Activated T-cell treated with anti-CD3 and anti-CD28 coated beads, Interleukin-2, amount 50 U/mL, for 24 hours (primary cell): ENCODE measurements at regions not wholly inside any gene's neighbourhood (a gene's known extent, or its start where the extent isn't known, plus 50 kb on each side); places are given as distances from the start of the nearest gene placed in this dataset.

Experiments
- DNase-seq: peaks from one replicate; pipeline ENCODE4 v3.0.0-alpha.2; 2020
- H3K27ac Mint-ChIP-seq: 2 replicates; pipeline ENCODE4 v1.8.0; 2020; ENCODE audit warnings: mild to moderate bottlenecking, mixed read lengths
- H3K27me3 Mint-ChIP-seq: 2 replicates; pipeline ENCODE4 v1.8.0; 2020; ENCODE audit warnings: mixed read lengths
- H3K36me3 Mint-ChIP-seq: 2 replicates; pipeline ENCODE4 v1.8.0; 2020; ENCODE audit warnings: low read depth, mixed read lengths
- H3K4me1 Mint-ChIP-seq: 2 replicates; pipeline ENCODE4 v1.8.0; 2020; ENCODE audit warnings: low read depth, mixed read lengths
- H3K4me3 Mint-ChIP-seq: 2 replicates; pipeline ENCODE4 v1.8.0; 2020; ENCODE audit warnings: mild to moderate bottlenecking, moderate library complexity, mixed read lengths
- H3K9me3 Mint-ChIP-seq: 2 replicates; pipeline ENCODE4 v1.8.0; 2020; ENCODE audit warnings: mixed read lengths

DNA sequence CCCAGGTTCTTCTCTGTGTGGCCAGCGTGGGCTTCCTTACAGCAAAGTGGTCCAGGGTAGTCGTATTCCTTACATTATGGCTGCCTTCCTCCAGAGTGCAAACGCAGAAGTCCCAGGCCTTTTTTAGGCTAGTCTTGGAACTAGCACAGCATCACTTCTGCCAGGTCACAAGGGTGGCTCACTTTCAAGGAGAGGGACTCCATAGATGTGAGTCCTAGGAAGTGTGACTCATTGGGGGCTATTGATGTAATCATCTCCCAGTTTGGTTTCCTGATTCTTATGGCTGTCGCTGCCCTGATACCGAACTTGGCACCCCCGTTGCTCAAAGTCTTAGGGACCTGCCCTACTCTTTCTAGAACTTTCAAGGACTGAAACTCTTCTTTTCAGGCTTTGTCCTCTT lies 140.0 kb downstream of the DCK start:
- DNase-seq, result no peak
- Mint-ChIP-seq H3K4me3 (no peak overlapping the region), H3K27ac (no peak overlapping the region), H3K27me3 (no peaks in the 10 kb centered on the region), H3K36me3 (no peaks in the 10 kb centered on the region), H3K9me3 (no peaks in the 10 kb centered on the region), H3K4me1 (no peaks in the 10 kb centered on the region)

DNA sequence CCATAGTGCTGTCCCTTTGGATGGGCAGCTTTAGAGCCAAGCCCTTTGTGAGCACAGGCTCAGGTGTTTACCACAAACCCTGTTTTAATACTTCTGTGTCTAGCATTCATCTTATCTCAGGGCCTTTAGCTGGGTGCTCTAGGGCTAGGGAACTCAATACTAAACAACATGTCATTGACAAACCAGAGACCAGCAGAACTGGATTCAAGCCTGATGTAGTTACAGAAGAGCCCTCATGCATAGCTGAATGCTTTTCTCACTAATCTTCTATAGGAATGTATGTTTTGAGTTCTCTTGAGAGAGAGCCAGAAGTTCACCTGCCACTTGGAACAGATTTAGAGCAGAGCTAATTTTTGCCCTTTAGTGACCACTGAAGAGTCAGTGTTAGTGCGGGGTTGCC lies 142.6 kb downstream of the DCK start:
- peaks cover under 1% of the 10 kb centered on the region for H3K4me1 Mint-ChIP-seq
- no peak overlapping the region for H3K4me3 Mint-ChIP-seq
- no peak overlapping the region for H3K27ac Mint-ChIP-seq
- no peaks in the 10 kb centered on the region for H3K36me3 Mint-ChIP-seq
- no peaks in the 10 kb centered on the region for H3K27me3 Mint-ChIP-seq
- DNase-seq, result no peak
- H3K9me3 Mint-ChIP-seq, result no peaks in the 10 kb centered on the region

DNA sequence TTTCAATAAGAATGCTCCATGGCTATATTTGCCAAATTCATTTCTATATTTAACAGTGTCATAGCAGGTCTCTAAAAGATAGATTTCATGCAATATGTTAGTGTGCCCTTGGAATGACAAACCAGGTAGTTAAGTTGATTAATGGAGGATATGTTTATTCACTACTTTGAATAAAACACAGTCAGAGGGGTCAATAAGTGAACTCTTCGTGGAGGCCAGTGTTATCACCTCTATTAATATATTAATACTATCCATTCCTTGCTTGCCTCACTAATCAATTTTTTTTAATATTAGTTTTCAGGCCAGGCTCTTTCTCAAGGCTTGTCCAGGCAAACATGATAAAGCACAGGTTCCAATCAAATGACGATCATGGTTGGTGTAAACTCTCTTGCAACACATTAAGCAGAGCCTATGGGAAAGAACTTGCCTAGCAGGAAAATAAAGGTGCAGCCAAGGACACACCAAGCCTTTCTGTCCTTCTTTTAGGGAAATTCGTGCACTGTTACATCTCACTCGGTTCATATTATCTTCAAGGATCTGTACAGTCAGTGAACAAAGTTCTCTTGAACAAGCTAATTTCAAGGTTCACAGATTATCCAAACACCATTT lies 144.7 kb downstream of the DCK start:
- Mint-ChIP-seq H3K4me1 (peaks cover 4% of the 10 kb centered on the region), H3K27me3 (no peaks in the 10 kb centered on the region), H3K27ac (no peak overlapping the region), H3K9me3 (no peaks in the 10 kb centered on the region), H3K36me3 (no peaks in the 10 kb centered on the region), H3K4me3 (no peak overlapping the region)
- DNase-seq, result no peak

DNA sequence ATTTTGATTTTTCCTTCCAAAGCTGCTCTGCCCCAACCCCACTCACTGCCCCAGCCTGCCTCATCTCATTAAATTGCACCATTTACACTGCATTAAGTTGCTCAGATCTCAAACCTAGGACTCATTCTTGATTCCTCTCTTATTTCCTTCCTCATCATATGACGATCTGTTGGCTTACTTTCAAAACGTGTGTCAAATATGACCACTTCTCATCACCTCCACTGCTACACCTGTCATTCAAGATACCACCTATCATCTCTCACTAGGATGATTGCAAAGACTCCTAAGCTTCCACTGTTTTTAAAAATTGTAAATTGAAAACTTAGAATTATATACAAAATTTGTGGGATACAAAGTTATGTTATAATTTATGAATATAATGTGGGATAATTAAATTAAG lies 147.1 kb downstream of the DCK start:
- Mint-ChIP-seq H3K9me3 (no peaks in the 10 kb centered on the region), H3K27ac (no peak overlapping the region), H3K4me1 (peaks cover 4% of the 10 kb centered on the region), H3K4me3 (no peak overlapping the region), H3K27me3 (no peaks in the 10 kb centered on the region), H3K36me3 (no peaks in the 10 kb centered on the region)
- DNase-seq, result no peak

DNA sequence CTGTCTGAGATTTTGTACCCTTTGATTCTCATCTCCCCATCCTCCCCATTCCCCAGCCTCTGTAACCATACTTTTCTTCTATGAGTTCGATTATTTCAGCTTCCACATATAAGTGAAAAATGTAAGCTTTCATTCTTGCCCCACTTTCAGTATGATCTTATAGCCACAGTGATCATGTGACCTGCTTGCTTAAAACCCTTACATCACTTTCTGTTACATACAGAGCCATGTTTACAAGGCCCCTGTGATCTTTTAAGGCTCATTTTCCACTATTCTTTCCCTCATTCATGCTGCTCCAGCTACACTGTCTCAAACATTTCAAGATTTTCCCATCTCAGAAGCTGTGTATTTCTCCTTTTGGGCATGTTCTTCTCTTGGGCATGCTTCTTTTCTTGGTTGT lies 147.7 kb downstream of the DCK start:
- H3K4me3 Mint-ChIP-seq, result no peak overlapping the region
- no peaks in the 10 kb centered on the region for H3K36me3 Mint-ChIP-seq
- H3K27ac Mint-ChIP-seq, result no peak overlapping the region
- DNase-seq, result no peak
- peaks cover 4% of the 10 kb centered on the region for H3K4me1 Mint-ChIP-seq
- H3K9me3 Mint-ChIP-seq, result no peaks in the 10 kb centered on the region
- H3K27me3 Mint-ChIP-seq, result no peaks in the 10 kb centered on the region

DNA sequence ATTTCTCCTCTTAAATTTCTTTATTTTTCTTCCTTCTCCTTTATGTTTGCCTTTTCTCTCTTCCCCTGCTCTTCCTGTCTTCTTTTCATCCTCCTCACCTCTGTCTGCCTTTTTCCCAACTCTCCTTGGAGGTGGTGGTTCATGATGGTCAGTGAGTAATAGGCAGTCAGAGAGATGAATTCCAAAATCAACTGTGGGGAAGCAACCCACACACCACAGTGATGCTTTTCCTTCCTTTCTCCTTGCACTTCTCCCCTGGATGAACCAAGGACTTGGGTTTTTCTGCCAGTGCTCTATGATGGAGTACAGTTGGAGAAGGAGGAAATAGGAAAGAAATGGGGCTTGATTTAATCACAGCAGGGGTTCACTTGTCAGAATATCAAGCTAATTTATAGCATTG lies 153.8 kb downstream of the DCK start:
- no peak overlapping the region for H3K27ac Mint-ChIP-seq
- no peaks in the 10 kb centered on the region for H3K36me3 Mint-ChIP-seq
- no peaks in the 10 kb centered on the region for H3K27me3 Mint-ChIP-seq
- H3K4me3 Mint-ChIP-seq, result no peak overlapping the region
- H3K4me1 Mint-ChIP-seq, result no peaks in the 10 kb centered on the region
- H3K9me3 Mint-ChIP-seq, result no peaks in the 10 kb centered on the region
- no peak for DNase-seq

DNA sequence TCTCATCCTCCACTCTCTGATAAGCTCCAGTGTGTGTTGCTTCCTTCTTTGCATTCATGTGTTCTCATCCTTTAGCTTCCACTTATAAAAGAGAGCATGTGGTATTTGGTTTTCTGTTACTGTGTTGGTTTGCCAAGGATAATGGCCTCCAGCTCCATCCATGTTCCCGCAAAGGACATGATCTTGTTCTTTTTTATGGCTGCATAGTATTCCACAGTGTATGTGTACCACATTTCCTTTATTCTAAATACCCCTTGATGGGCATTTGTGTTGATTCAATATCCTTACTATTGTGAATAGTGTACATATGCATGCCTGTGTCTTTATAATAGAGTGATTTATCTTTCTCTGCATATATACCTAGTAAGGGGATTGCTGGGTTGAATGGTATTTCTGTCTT lies 155.1 kb downstream of the DCK start:
- no peak for DNase-seq
- Mint-ChIP-seq H3K9me3 (no peaks in the 10 kb centered on the region), H3K27ac (no peak overlapping the region), H3K36me3 (no peaks in the 10 kb centered on the region), H3K4me3 (no peak overlapping the region), H3K4me1 (no peaks in the 10 kb centered on the region), H3K27me3 (no peaks in the 10 kb centered on the region)

DNA sequence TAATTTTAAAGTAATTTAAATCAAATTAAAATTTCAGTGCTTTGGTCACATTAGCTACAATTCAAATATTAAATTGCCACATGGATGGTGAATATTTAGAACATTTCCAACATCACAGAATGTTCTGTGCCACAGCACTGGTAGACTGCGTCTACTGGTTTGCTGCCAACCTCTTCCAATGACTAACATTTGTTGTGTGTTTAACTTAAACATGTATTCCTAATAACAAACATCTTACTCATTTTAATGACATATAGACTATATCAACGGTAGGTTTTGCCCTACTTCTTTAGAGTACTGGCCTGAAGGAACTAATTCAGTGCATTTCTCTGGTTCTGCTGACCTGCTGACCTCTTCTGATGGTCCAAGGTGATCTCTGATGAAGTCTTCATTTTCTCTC lies 157.6 kb downstream of the DCK start:
- Mint-ChIP-seq H3K36me3 (no peaks in the 10 kb centered on the region), H3K4me1 (no peaks in the 10 kb centered on the region), H3K27ac (no peak overlapping the region), H3K9me3 (no peaks in the 10 kb centered on the region), H3K27me3 (no peaks in the 10 kb centered on the region), H3K4me3 (no peak overlapping the region)
- no peak for DNase-seq

DNA sequence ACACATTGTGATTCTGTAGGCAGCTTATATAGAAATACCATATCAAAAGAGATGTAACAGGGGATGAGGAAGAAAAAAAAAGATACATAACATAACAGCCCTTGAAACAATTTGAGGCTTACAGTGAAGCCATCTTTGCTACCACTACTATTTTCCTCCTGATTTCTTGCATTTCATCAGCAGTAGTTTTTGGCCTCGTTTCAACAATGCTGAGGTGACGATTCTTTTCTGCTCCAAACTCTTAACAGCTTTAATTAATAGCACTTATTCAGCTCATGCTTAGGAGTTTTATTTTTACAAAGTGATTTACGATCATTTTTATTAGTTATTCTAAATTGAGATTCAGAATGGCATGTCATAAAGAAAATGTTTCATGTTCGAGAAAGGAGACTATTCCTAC lies 163.2 kb downstream of the DCK start:
- no peak overlapping the region for H3K4me3 Mint-ChIP-seq

DNA sequence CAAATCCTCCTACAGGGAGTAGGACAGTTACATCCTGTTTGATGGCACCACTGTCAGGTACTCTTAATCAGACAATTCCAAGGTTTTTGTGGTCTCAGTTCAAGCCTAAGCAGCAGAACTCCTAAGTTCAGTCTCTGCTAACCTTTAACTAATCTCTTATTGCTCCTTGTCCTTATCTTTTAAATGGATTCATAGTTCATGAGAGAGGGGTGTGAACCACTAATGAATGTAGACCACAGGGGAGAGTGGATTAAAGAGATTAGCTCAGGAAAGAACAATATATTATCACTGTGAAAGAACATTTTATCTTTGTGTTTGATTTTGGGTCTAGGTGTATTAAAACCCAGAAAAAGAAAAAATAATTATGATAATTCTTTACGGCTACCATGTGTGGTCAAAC lies 168.9 kb downstream of the DCK start:
- Mint-ChIP-seq H3K9me3 (no peaks in the 10 kb centered on the region), H3K36me3 (no peaks in the 10 kb centered on the region), H3K4me1 (no peaks in the 10 kb centered on the region), H3K4me3 (no peak overlapping the region), H3K27me3 (peaks cover 13% of the 10 kb centered on the region), H3K27ac (no peak overlapping the region)
- DNase-seq, result no peak

More for the DNA sequence above, 163.2 kb downstream of the DCK start:
- Mint-ChIP-seq H3K9me3 (no peaks in the 10 kb centered on the region), H3K36me3 (no peaks in the 10 kb centered on the region), H3K27ac (no peak overlapping the region), H3K27me3 (peaks cover 9% of the 10 kb centered on the region), H3K4me1 (no peaks in the 10 kb centered on the region)
- no peak for DNase-seq

DNA sequence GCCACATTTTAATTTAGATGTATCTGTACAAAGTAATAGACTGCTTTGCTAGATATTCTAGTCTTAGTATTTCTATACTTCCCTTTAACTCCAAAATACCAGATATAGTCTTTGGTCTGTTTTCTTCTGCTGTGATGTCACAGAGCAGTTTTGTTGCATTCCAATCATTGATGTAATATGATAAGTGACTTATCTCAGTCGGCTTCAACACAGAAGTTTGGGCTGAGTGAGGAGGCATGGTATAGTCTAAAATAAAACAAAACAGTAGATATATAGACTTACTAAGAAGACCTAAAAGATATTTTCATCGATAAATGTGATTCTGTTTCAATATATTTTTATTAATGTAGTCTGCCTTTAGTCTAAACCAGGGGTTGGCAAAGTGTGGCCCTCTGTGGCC lies 169.9 kb downstream of the DCK start:
- Mint-ChIP-seq H3K9me3 (no peaks in the 10 kb centered on the region), H3K27ac (no peak overlapping the region), H3K36me3 (no peaks in the 10 kb centered on the region)

DNA sequence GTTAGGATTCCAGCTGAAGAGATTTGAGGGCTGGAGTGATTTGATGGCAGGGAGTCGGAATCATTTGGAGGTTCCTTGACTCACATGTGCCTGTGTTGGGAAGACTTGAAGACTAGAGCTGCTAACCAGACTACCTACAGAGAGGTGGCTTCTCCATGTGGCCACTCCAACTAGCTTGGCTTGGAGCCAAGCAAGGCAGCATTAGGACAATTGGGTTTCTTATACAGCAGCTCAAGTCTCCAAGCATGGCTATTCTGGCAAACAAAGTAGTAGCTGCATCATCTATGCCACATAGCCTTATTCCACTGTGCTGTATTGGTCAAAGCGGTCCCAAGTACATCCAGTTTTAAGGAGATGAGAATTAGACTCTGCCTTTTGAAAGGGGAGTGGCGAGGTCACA lies 171.7 kb upstream of the SLC4A4 start:
- Mint-ChIP-seq H3K36me3 (no peaks in the 10 kb centered on the region), H3K9me3 (no peaks in the 10 kb centered on the region), H3K27ac (no peak overlapping the region), H3K4me3 (no peak overlapping the region), H3K4me1 (no peaks in the 10 kb centered on the region), H3K27me3 (peaks cover 4% of the 10 kb centered on the region)
- DNase-seq, result no peak

More for the DNA sequence above, 169.9 kb downstream of the DCK start:
- H3K4me1 Mint-ChIP-seq, result no peaks in the 10 kb centered on the region
- H3K27me3 Mint-ChIP-seq, result peaks cover 13% of the 10 kb centered on the region
- no peak overlapping the region for H3K4me3 Mint-ChIP-seq
- no peak for DNase-seq

DNA sequence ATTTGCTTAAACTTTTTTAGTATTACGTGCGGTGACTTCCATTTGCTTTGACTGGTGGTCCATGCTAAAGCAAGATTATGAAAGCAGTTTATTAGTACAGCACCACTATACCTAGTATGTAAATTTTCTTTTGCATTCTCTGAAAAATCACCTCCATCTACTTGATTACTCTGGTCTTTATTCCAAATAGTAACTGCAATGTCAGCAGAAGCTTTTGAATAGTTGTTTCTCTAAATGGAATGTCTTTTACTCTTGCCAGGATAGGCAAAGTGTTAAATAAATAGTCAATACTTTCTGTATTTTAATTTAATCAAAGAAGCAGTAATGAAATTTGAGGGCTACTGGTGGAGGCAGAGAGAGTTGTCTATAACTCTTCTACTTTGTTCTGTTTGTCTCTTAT lies 167.2 kb upstream of the SLC4A4 start:
- Mint-ChIP-seq H3K4me1 (no peaks in the 10 kb centered on the region), H3K36me3 (no peaks in the 10 kb centered on the region), H3K4me3 (no peak overlapping the region), H3K9me3 (no peaks in the 10 kb centered on the region), H3K27me3 (peaks cover 7% of the 10 kb centered on the region), H3K27ac (no peak overlapping the region)
- DNase-seq, result no peak

DNA sequence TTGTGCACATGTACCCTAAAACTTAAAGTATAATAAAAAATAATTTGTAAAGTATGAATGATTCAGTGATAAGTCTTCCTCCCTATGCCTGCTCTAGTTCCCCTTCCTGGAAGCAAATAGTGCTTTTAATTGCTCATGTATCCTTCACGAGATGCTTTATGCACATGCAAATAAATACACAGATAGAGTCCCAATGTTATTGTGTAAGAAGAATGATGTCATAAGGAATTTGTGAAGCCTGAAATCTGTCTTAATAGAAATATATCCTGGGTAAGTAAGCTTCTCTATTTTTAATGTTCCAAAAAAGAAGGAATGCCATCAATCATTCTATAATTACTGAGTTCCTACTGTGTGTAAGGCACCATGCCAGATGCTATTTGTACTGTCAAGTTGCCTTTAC lies 157.5 kb upstream of the SLC4A4 start:
- Mint-ChIP-seq H3K9me3 (no peaks in the 10 kb centered on the region), H3K4me3 (no peak overlapping the region), H3K36me3 (no peaks in the 10 kb centered on the region), H3K27me3 (peaks cover 23% of the 10 kb centered on the region), H3K27ac (no peak overlapping the region), H3K4me1 (peaks cover 11% of the 10 kb centered on the region)
- DNase-seq, result no peak

DNA sequence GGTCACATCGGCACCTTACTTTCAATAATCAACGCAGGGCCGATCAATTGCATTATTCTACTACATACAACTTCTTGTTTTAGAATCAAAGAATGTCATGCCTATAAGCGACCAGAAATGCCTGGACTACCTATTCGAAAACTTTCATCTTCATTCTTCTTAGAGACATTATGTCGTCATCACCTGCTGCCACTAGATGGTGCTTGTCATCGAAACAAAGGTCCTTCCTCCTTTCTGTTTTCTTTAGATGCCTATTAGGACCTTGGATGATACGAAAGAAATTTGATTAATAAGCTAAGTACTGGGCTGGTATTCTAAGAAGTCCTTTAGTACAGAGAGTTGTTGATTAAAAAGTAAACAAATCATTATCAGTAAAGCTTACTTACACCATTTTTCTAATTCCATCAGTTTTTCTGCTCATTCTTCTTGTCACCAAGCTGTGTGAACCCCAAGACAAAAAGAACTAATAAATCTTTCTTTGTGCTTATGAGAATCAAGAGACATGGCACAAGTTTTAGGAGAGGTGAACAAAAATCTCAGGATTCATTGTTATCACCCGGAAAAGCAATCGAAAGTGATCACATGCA lies 154.5 kb upstream of the SLC4A4 start:
- Mint-ChIP-seq H3K9me3 (no peaks in the 10 kb centered on the region), H3K4me1 (peaks cover 26% of the 10 kb centered on the region), H3K4me3 (no peak overlapping the region), H3K36me3 (no peaks in the 10 kb centered on the region), H3K27ac (no peak overlapping the region), H3K27me3 (peaks cover 42% of the 10 kb centered on the region)
- DNase-seq, result no peak

DNA sequence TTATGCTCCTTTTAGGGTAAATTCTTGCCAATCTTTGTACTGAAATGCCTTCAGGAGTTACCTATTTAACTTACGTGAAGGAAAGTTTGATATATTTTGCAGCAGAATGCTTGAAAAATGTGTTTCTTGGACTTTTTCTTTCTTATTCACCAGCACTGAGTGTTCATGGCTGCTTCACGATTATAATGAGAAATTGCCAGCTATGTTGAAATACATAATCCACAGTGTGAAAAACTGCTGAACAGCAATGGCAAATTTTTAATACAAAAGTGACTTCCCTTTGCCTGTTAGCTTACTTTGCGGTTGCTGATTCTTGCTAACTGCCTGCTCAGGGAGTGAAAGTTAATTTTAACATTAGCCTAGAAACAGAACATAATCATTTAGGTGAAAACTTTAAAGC lies 153.8 kb upstream of the SLC4A4 start:
- no peak for DNase-seq
- Mint-ChIP-seq H3K27me3 (peaks cover 46% of the 10 kb centered on the region), H3K4me3 (no peak overlapping the region), H3K27ac (no peak overlapping the region), H3K4me1 (peaks cover 26% of the 10 kb centered on the region), H3K9me3 (no peaks in the 10 kb centered on the region), H3K36me3 (no peaks in the 10 kb centered on the region)
